ENCODE measurements at regions not wholly inside any gene's neighbourhood (a gene's known extent, or its start where the extent isn't known, plus 50 kb on each side); places are given as distances from the start of the nearest gene placed in this dataset.
A peak's percentile ranks its signal among the peaks of the same experiment; 100 is the strongest.

DNA sequence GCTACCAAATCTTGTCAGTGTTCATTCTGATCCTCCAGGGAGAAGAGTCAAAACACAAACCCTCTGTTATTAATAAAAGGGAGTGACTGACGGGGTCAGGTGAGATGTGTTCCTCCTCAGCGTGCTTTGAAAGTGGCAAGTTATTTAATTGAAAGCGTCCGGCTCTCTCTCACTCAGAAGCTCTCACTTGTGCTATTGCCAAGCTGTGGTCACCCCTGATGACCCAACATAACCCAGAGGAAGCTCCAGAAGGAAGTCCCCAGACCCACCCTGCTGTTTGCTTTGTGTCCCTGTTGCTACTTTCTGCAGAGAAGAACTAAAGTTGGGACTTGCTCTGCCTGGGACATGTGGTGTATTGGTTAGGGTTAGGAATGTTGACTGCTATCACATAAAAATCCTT, 235.6 kb downstream of the EDEM1 start:
- no peak for DNase-seq (ENCODE audit: low spot score)
- in situ Hi-C loops (cut with HindIII; ENCODE audit: low sequenced_read_pairs), result no loop called here

DNA sequence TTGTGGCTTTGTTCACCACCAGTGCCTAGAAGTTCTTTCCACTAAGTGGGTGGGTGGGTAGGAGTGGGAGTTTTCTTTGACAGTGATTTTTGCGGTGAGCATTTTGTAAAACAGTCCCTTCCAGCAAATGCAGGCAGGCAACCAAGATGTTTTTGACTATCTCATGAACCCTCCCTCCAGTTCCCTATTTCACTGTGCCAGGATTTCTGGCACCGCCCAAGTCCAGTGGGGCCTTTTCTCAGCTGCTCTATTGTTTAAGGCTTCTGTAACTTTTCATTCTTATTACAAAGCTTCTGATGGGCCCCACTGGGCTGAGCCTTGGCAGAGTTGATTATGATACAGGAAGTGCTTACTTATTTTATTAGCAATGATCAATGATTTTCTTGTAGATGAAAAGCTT, 236.0 kb downstream of the EDEM1 start:
- no peak for DNase-seq (ENCODE audit: low spot score)
- in situ Hi-C loops (cut with HindIII; ENCODE audit: low sequenced_read_pairs), result no loop called here

DNA sequence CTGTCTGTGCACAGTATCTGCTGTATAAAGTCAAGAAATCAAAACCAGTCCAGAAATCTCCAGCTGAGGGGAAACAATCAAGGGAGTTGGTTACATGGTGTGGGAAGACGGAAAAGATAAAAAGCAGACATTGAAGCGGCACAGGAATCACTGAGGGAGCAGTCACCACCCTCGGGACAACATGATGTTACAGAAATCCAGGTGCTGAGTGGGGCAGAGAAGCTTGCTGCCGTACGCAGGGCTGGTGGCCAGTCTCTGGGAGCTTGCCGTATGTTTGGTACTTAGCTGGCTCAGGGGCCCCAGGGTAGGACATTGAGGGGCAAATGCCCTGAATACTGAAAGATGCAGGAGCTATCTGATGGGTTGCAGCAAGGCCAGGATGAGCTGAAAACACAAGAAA, 237.9 kb downstream of the EDEM1 start:
- no peak for DNase-seq (ENCODE audit: low spot score)
- in situ Hi-C loops (cut with HindIII; ENCODE audit: low sequenced_read_pairs), result no loop called here

DNA sequence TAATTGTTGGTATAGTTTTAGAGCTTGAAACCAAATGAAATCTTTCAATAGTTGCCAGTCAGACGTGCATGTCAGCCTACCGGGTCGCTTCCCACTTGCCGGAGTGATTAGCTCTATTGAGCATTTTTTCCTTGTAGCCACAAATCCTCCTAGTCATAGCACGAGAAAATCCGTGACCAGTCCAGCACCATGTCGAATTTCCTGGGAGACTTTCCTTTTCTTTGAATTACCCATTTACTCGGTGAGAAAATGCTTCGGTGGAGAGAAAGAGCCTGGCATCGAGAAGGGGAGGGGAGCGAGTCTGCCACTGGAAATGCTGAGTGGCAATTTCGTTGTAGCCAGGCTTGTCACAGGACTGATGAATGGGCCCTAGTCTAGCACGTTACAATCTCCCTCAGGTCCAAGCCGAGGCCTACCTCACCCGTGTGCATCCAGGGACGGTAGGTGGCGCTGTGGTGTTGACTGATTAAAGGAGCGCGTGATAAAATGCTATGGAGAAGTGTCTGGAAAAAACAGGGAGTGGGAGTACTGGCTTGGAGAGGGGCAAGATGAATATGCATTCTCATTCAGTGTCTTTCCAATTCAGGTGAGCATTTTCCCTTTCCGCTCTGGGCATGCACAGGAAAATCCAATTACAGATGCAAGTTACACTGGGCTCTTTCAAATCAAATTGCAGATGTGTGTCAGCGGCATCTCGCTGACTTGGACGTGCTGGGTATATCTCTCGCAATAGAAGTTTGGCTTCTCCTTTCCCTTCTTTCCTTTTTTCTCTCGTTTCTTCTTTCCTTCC, 238.8 kb downstream of the EDEM1 start:
- in situ Hi-C loops (cut with HindIII; ENCODE audit: low sequenced_read_pairs), result no loop called here
- DNase-seq (ENCODE audit: low spot score), result peak; percentile 45

DNA sequence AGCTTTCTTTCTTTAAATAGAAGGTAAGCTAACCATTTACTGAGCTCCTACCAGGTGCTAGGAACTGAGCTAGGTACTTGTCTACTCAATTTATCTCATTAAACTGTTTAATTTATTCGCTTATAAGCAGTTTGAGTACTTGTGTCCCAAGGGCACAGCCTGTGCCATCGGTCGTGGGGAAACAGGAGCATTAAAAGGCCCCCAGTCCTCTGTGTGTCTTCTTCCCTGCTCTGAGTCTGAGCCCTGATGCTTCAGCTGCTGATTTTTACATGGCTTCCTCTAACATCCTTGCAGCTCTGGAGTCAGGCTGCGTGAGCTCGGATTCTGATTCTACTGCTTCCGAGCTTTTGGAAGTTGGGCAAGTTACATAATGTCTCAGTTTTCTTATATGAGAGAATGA, 239.5 kb downstream of the EDEM1 start:
- in situ Hi-C loops (cut with HindIII; ENCODE audit: low sequenced_read_pairs), result no loop called here
- no peak for DNase-seq (ENCODE audit: low spot score)

DNA sequence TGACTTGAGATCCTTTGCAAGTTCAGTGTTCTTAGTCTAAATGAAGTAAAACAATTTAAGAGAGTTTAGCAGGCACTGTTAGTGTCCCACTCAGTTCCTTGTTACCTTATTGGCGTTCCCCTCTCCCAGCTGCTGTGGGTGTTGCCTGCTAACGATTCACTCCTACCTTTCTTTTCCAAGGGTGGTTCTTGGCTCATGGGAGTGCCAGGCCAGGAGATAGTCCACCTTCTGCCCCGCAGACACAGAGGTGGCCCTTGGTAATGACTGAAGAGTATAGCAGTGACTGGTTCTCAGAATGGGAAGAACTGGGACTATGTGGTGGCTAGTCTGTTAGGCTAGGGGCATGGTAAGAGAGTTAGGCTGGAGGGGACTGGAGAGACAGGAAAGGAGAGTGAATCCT, 240.4 kb downstream of the EDEM1 start:
- in situ Hi-C loops (cut with HindIII; ENCODE audit: low sequenced_read_pairs), result no loop called here
- DNase-seq (ENCODE audit: low spot score), result no peak

DNA sequence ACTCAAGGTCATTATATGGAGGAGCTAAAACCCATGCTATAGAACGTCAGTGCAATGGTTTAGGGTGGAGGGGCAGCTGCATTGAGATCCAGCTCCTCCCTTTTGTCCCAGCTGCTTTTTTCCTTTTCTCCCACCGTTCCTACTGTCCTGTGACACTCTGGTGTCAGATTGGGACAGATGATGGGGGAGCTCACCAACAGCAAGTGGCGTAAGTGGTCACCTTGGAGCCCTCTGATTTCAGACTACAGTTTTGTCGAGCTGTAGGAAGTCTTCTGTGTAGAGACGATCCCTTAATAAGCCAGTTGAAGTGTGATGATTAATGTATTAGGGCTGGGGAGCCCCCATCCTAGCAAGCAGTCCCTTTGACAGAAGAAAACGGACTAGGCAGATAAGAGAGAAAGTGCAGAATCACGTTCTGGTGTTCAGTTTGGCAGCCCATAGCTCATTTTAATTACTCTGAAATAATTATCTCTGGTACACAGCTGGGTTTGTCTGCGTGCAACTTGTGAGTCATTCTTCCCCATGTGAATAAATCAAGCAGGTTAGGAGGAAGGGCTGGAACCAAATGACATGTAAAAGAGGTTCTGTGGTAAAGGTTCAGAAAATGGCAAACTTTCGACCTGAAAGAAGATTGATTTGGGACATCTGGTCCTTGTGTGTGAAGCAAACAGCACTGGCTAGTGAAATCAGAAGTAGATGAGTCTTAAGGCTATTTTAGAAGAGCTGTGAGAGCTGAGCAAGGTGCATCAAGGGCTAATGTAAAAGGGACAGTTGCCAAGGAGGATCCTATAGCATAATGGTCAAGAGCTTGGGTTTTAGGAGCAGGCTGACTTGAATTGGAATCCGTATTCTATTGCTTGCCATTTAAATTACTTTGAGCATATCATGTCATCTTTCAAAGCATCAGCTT, 241.4 kb downstream of the EDEM1 start:
- in situ Hi-C loops (cut with HindIII; ENCODE audit: low sequenced_read_pairs), result no loop called here
- DNase-seq (ENCODE audit: low spot score), result no peak

DNA sequence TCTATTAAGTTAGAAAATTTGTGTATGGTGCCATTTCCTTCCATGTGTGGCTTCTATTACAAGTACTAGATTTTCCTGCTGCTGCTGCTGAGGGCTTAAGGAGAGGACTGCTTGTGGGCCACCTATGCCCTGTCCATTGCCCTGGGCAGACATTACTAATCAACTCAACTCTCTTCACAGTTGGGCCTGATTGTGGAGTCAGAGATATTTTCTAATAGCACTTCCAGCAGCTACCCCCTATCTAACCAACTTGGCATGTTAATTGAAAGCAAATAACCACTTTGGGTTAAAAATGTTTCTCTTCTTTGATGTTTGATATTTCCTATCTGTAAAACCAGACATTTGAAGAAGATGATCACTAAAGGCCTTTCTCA, 242.0 kb downstream of the EDEM1 start:
- no peak for DNase-seq (ENCODE audit: low spot score)
- in situ Hi-C loops (cut with HindIII; ENCODE audit: low sequenced_read_pairs), result no loop called here

DNA sequence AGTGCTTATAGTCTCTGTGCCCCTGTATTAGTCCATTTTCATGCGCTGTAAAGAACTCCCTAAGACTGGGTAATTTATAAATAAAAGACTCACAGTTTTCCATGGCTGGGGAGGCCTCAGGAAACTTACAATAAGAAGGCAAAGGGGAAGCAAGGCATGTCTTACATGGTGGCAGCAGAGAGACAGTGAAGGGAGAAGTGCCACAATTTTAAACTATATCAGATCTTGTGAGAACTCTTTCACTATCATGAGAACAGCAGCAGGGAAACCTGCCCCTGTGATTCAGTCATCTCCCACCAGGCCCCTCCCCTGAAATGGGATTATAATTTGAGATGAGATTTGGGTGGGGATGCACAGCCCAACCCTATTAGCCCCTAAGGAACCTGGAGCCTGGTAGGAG, 243.2 kb downstream of the EDEM1 start:
- in situ Hi-C loops (cut with HindIII; ENCODE audit: low sequenced_read_pairs), result no loop called here

DNA sequence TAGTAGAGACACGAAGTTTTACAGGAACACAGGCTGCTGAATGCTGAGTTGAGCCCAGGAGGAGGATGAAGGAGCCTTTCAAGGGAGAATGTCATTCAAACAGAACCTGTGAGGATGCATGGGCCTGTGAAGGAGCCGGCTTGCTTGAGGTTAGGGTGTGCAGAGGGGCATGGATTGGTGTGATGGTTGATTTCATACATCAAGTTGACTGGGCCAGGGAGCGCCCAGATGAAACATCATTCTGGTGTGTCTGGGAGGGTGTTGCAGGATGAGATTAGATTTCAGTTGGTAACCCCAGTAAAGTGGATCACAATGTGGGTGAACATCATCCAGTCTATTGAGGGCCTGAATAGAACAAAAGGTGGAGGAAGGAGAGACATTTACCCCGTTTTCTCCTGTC, 243.6 kb downstream of the EDEM1 start:
- in situ Hi-C loops (cut with HindIII; ENCODE audit: low sequenced_read_pairs), result no loop called here

More for the DNA sequence above, 243.2 kb downstream of the EDEM1 start:
- no peak for DNase-seq (ENCODE audit: low spot score)

DNA sequence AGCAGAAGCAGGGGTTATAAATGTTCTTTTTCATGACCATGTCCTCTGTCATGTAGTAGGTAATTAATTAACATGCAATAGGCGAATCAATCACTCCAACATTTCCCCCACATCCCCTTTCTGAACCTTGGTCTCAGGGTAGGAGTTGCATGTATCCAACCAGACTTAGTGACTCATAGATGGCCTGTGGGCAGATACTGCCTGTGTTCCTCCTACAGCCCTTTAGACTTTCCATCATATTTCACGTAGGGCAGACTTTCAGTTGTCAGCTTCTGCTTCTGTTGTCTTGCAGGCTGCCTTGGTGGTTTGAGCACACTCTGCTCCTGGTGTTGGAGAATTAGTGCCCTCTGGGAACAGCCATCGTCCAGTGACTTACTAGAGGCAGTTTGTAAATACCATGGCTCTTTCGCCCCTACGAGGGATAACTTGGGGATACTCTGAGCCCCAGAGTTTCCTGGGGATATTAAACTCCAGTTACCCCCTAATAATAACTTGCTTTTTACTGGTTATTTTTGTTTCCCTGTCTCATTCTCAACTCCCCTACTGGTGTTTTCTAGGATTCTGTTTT, 244.4 kb downstream of the EDEM1 start:
- in situ Hi-C loops (cut with HindIII; ENCODE audit: low sequenced_read_pairs), result no loop called here
- no peak for DNase-seq (ENCODE audit: low spot score)

More for the DNA sequence above, 243.6 kb downstream of the EDEM1 start:
- no peak for DNase-seq (ENCODE audit: low spot score)

DNA sequence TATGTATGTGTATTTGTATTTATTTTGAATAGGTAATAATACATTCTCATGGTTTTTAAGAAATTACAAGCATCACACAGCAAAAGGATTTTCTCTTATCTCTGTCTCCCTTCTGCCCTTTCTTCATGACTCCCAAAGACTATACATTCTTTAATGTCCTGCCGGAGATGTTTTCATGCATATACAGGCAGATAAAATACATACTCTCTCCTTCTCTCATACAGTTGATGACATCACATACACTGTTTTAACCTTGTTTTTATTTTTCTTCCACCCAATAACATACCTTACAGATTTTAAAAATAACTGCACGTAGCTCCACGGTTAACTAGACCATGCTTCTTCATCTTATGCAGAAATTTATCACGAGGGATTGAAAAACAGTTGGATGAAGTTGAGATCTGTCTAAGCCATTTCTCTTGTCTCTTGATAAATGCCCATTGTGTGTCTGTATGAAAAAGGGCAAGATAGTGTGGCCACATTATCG, 249.8 kb downstream of the EDEM1 start:
- DNase-seq (ENCODE audit: low spot score), result no peak
- in situ Hi-C loops (cut with HindIII; ENCODE audit: low sequenced_read_pairs), result no loop called here

DNA sequence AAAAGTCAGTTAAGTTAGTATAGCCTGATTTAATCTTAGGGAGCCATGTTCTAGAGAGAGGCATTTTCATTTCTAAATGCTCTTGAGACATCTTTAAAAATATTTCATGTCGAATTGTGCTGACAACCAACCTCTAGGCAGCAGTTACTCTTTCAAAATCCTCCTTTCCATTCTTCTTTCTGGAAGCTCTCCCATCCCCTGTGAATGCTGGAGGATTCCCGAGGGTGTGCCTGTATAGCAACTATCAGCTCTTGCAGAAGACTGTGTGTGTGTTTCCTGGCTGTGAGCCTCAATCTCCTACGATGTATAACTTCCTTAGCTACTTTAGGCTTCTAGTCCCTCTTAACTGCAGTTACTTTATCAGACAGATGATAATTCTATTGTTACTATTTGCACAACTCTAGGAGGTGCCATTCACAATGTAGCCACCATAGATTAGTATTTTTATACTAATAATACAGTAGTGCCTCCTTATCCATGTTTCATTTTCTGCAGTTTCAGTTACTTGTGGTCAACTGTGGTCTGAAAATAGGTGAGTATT, 250.3 kb downstream of the EDEM1 start:
- no peak for DNase-seq (ENCODE audit: low spot score)
- in situ Hi-C loops (cut with HindIII; ENCODE audit: low sequenced_read_pairs), result no loop called here

DNA sequence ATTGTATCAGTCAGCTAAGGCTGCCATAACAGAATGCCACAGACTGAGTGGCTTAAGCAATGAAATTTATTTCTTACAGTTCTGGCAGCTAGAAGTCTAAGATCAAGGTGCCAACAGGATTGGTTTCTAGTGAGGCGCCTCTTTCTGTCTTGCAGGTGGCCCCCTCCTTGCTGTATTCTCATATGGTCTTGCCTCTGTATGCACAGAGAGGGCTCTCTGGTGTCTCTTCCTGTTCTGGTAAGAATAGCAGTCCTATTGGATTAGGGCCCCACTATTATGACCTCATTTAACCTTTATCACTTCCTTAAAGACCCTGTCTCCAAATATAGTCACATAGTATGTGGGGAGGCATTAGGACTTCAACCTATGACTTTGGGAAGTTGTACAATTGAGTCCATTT, 253.9 kb downstream of the EDEM1 start:
- in situ Hi-C loops (cut with HindIII; ENCODE audit: low sequenced_read_pairs), result no loop called here
- no peak for DNase-seq (ENCODE audit: low spot score)

DNA sequence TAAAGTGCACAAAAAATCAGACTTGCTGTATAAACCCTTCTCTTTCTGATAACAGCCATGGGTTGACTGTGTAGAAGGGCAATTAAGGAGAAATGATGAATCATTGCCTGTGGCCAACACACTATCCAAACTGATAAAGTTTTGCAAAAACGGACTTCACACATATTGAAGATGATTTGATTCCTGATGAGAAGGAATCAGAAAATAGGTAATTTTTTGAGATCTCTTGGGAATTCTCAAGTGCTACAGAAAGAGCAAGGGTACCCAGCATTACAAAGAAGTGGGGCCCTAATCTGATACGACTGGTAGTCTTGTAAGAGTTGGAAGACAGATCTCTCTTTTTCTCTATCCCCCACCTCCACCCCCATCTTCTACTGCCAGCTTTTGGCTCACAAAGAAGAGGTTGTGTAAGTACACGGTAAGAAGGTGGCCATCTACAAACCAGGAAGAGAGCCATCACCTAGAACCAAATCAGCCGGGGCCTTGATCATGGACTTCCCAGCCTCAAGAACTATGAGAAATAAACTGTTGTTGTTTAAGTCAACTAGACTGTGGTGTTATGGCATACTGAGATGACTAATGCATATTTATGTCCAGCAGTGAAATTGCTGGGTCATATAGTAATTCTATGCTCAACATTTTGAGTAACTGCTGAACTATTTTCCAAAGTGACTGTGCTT, 254.7 kb downstream of the EDEM1 start:
- in situ Hi-C loops (cut with HindIII; ENCODE audit: low sequenced_read_pairs), result no loop called here
- no peak for DNase-seq (ENCODE audit: low spot score)

DNA sequence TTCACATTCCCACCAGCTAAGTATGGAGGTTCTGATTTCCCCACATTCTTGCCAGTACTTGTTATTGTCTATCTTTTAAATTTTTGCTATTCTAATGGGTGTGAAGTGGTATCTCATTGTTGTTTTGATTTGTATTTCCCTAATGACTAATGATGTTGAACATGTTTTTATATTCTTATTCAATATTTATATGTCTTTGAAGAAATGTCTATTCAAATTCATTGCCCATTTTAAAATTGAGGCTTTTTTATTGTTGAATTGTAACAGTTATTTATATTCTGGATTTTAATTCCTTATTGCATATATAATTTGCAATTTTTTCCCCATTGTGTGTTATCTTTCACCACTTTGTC, 255.3 kb downstream of the EDEM1 start:
- DNase-seq (ENCODE audit: low spot score), result no peak
- in situ Hi-C loops (cut with HindIII; ENCODE audit: low sequenced_read_pairs), result no loop called here

DNA sequence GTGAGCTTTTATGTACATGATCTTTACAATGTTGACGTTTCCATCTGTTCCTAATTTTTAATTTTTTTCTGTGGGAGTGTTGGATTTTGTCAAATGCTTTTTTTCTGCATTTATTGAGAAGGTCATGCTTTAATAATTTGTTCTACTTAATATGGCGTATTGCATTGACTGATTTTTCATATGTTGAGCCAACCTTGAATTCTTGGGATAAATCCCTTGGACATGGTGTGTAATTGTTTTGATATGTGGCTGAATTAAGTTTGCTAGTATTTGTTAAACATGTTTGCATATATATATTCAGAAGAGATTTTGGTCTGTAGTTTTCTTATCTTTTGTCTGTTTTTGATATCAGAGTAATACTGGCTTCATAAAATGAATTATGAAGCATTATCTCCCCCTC, 256.7 kb downstream of the EDEM1 start:
- no peak for DNase-seq (ENCODE audit: low spot score)
- in situ Hi-C loops (cut with HindIII; ENCODE audit: low sequenced_read_pairs), result no loop called here

DNA sequence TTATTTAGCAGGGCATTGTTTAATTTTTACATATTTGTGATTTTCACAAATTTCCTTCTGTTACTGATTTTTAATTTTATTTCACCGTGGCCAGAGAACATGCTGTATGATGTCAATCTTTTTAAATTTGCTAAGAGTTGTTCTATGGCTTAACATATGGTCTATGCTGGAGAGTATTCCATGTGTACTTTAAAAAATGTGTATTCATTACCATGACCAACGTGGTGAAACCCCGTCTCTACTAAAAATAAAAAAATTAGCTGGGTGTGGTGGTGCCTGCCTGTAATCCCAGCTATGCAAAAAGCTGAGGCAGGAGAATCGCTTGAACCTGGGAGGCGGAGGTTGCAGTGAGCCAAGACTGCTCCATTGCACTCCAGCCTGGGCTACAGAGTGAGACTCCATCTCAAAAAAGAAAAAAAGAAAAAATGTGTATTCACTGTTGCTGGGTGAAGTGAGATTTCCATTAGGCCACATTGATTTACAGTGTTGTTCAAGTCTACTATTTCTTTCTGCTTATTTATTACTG, 258.2 kb downstream of the EDEM1 start:
- no peak for DNase-seq (ENCODE audit: low spot score)
- in situ Hi-C loops (cut with HindIII; ENCODE audit: low sequenced_read_pairs), result no loop called here

DNA sequence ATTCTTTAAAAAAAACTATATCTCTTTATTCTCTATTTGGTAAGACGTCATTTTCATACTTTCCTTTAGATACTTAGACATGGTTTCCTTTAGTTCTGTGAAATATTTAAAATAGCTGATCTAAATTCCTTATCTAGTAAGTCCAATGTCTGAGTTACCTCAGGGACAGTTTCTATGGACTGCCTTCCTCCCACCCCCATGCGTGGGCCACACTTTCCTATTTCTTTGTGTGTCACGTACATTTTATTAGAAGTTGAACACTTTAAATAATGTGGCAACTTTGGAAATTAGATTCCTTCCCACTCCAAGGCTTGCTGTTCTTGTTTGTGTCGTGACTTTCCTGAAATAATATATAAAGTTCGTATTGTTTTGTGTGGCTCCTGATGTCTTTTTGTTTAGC, 260.7 kb downstream of the EDEM1 start:
- in situ Hi-C loops (cut with HindIII; ENCODE audit: low sequenced_read_pairs), result no loop called here
- DNase-seq (ENCODE audit: low spot score), result no peak

Measured in G401 (cell line).